ENCODE measurements at regions not wholly inside any gene's neighbourhood (a gene's known extent, or its start where the extent isn't known, plus 50 kb on each side); places are given as distances from the start of the nearest gene placed in this dataset.
"Not testable (repeated sequence)": the region's sequence is repeated elsewhere in the genome, so short reads cannot be mapped to it uniquely, and the experiment has no call there.

- no peak for DNase-seq (ENCODE audit: low spot score)
- in situ Hi-C loops (cut with HindIII; ENCODE audit: low sequenced_read_pairs) = no loop called here
Measured at GRCh38 chr3:193096076-193096475, 144.9 kb upstream of the PLAAT1 start.

GRCh38 chr3:193114431-193115340 is 126.3 kb upstream of the PLAAT1 start:
- in situ Hi-C loops (cut with HindIII; ENCODE audit: low sequenced_read_pairs) = no loop called here
- DNase-seq (ENCODE audit: low spot score) = no peak

DNA sequence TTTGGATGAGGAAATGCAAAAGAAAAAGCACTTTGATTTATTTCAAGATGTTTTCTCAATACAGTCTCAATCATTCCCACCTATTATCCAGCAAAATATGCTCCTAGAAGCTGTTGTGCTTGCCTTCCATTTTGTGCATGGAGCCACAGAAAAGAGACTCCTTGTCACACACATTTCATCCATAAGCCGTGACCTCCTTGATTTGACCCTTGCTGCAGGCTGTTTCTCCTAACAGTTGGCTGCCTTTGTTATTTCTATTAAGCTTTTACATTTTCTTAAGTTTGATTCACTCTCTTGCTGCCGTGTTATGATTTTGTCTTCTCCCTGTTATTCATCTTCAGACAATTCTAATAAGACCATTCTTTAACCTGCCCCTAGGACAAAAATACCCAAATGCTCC is 124.2 kb upstream of the PLAAT1 start:
- DNase-seq (ENCODE audit: low spot score) = no peak
- in situ Hi-C loops (cut with HindIII; ENCODE audit: low sequenced_read_pairs) = no loop called here

DNA sequence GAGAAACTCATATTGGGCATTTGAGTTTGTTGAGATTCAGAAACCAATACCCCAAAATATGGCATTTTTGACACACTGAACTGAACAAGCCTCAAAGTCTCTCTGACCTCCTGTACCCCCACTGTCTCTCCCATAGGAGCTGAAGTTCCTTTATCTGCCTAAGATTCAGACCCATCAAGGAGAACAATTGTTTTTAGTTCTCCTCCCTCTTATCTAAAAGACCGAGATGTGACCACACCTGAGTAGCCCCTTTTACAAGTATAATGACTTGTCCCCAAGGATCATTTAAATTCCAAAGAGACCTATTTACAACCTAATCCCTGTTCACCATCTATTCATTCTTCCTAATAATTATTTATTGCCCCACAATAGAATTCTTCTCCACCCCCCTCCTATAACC is 122.1 kb upstream of the PLAAT1 start:
- DNase-seq (ENCODE audit: low spot score) = no peak
- in situ Hi-C loops (cut with HindIII; ENCODE audit: low sequenced_read_pairs) = no loop called here

GRCh38 chr3:193119926-193120325 is 121.1 kb upstream of the PLAAT1 start:
- DNase-seq (ENCODE audit: low spot score) = no peak
- in situ Hi-C loops (cut with HindIII; ENCODE audit: low sequenced_read_pairs) = no loop called here

GRCh38 chr3:193124861-193125260 is 116.2 kb upstream of the PLAAT1 start:
- in situ Hi-C loops (cut with HindIII; ENCODE audit: low sequenced_read_pairs) = no loop called here
- DNase-seq (ENCODE audit: low spot score) = peak; percentile 66

GRCh38 chr3:193129607-193130006 is 111.4 kb upstream of the PLAAT1 start:
- DNase-seq (ENCODE audit: low spot score) = no peak
- in situ Hi-C loops (cut with HindIII; ENCODE audit: low sequenced_read_pairs) = no loop called here

- in situ Hi-C loops (cut with HindIII; ENCODE audit: low sequenced_read_pairs) = no loop called here
- DNase-seq (ENCODE audit: low spot score) = no peak
Measured at GRCh38 chr3:193130576-193130975, 110.4 kb upstream of the PLAAT1 start.

- no peak for DNase-seq (ENCODE audit: low spot score)
- in situ Hi-C loops (cut with HindIII; ENCODE audit: low sequenced_read_pairs) = no loop called here
Measured at GRCh38 chr3:193132241-193132640, 108.8 kb upstream of the PLAAT1 start.

DNA sequence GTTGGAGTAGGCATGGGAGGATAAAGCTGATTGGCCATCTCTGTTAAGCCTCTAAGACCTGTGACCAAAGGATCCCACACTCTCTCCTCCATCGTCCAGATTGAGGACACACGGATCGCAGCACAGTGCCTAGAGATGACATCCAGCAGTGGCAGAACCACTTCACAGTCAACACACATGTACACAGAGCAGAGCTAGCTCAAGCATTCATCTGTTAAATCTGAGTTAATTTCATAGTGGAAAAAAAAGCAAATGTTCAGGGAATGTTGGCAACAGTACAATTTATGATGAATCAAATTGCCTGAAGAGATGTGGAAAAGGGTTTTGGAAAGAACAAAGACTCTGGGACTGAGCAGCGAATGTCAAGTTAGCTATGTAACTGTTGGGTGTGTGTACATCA is 108.1 kb upstream of the PLAAT1 start:
- in situ Hi-C loops (cut with HindIII; ENCODE audit: low sequenced_read_pairs) = no loop called here

DNA sequence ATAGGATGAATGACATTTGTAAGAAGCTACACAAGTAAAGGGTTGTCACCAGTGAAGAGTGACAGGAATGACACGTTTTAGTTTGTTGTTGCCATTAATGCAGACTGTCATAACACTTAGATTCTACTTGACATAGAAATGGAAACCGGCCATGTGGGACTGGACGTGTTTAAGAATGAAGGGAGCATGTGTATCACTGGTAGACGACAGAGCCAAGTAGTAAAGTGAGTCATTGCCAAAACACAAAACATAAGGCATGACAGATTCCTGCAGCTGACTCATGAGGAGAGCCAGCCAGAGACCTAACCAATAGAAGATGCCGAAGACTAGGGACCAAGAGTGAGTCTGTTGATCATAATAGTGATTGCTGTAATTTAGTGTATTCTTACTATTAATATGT is 106.2 kb upstream of the PLAAT1 start:
- in situ Hi-C loops (cut with HindIII; ENCODE audit: low sequenced_read_pairs) = no loop called here
- DNase-seq (ENCODE audit: low spot score) = no peak

More for the DNA sequence above, 108.1 kb upstream of the PLAAT1 start:
- no peak for DNase-seq (ENCODE audit: low spot score)

- in situ Hi-C loops (cut with HindIII; ENCODE audit: low sequenced_read_pairs) = no loop called here
- DNase-seq (ENCODE audit: low spot score) = no peak
Measured at GRCh38 chr3:193140381-193140780, 100.6 kb upstream of the PLAAT1 start.

GRCh38 chr3:193145248-193145647 is 95.8 kb upstream of the PLAAT1 start:
- in situ Hi-C loops (cut with HindIII; ENCODE audit: low sequenced_read_pairs) = no loop called here
- DNase-seq (ENCODE audit: low spot score) = no peak

GRCh38 chr3:193148688-193149473 is 92.1 kb upstream of the PLAAT1 start:
- in situ Hi-C loops (cut with HindIII; ENCODE audit: low sequenced_read_pairs) = no loop called here
- DNase-seq (ENCODE audit: low spot score) = no peak

DNA sequence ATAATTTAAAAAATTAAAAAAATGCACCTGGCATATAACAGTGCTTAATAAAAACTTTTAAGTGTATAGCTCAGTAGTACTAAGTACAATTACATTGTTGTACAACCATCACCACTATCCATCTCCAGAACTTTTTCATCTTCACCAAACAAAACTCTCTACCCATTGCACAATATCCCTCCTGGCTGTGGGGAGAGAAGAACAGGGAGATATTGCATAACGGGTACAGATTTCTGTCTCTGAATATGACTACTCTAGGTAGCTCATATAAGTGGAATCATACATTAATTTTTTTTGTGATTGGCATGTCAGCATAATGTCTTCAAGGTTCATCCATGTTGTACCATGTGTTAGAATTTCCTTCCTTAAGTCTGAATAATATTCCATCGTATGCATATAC is 91.0 kb upstream of the PLAAT1 start:
- no peak for DNase-seq (ENCODE audit: low spot score)
- in situ Hi-C loops (cut with HindIII; ENCODE audit: low sequenced_read_pairs) = no loop called here

GRCh38 chr3:193155044-193155781 is 85.8 kb upstream of the PLAAT1 start:
- in situ Hi-C loops (cut with HindIII; ENCODE audit: low sequenced_read_pairs) = not testable (repeated sequence)

DNA sequence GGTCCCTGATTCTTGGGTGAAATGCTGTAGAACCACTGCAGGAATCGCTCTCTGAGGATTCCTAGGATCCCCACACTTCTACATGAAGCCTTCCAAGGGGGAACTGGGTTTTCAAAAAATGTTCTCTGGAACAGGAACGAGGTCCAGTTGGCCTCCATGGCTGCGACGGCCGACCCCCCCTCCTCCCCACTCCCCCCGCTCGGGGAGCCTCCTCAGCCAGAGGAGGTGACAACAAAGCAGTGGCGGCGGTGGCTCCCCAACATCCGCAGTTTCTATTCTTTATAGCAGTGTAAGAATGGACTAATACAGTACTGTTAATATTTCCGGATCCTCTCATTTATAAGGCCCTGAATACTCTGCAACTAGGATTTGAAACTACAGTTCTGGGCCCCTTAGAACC is 84.0 kb upstream of the PLAAT1 start:
- no peak for DNase-seq (ENCODE audit: low spot score)
- in situ Hi-C loops (cut with HindIII; ENCODE audit: low sequenced_read_pairs) = no loop called here

More at GRCh38 chr3:193155044-193155781, 85.8 kb upstream of the PLAAT1 start:
- not testable (repeated sequence) for DNase-seq (ENCODE audit: low spot score)

- DNase-seq (ENCODE audit: low spot score) = no peak
- in situ Hi-C loops (cut with HindIII; ENCODE audit: low sequenced_read_pairs) = no loop called here
Measured at GRCh38 chr3:193165431-193166120, 75.4 kb upstream of the PLAAT1 start.

- in situ Hi-C loops (cut with HindIII; ENCODE audit: low sequenced_read_pairs) = no loop called here
- DNase-seq (ENCODE audit: low spot score) = no peak
Measured at GRCh38 chr3:193168931-193169330, 72.1 kb upstream of the PLAAT1 start.

Measured in G401 (cell line).